Omental fat pad (tissue), 3 donors: ENCODE measurements at regions not wholly inside any gene's neighbourhood (a gene's known extent, or its start where the extent isn't known, plus 50 kb on each side); places are given as distances from the start of the nearest gene placed in this dataset.
"Not testable (repeated sequence)": the region's sequence is repeated elsewhere in the genome, so short reads cannot be mapped to it uniquely, and the experiment has no call there.

Experiments used
- ATAC-seq: fragments of 150-250 bp; one replicate; pipeline ENCODE4 v1.9.1; 2016; ENCODE audit warnings: mild to moderate bottlenecking, moderate library complexity; ENCODE audit not compliant: low FRiP score
- DNase-seq: peaks from one replicate; pipeline ENCODE4 v3.0.0-alpha.2; 2019; ENCODE audit warnings: low spot score
- CTCF ChIP-seq, 3 donors: fragments of 450-650 bp; IDR thresholded peaks; one replicate each; pipeline ENCODE4 v1.5.1; 2016 to 2017; ENCODE audit warnings: antibody characterized with exemption in 3 of 3, mild to moderate bottlenecking in 3 of 3, moderate library complexity in 2 of 3

GRCh38 chr5:118467103-118467502 lies 521.2 kb downstream of the DTWD2 start:
- no peak for ATAC-seq
- no peak for DNase-seq

GRCh38 chr5:118466418-118466817 lies 521.9 kb downstream of the DTWD2 start:
- ATAC-seq (no peak), DNase-seq (no peak)
- TF ChIP-seq CTCF (IDR thresholded peaks at IDR 0.05) = no peak

More at GRCh38 chr5:118467103-118467502, 521.2 kb downstream of the DTWD2 start:
- TF ChIP-seq CTCF (IDR thresholded peaks at IDR 0.05) = no peak

GRCh38 chr5:118462276-118462675 lies 526.1 kb downstream of the DTWD2 start:
- not testable (repeated sequence) for DNase-seq, ATAC-seq

GRCh38 chr5:118461436-118461835 lies 526.9 kb downstream of the DTWD2 start:
- TF ChIP-seq CTCF (IDR thresholded peaks at IDR 0.05) = no peak
- ATAC-seq (no peak), DNase-seq (no peak)

- DNase-seq = no peak
- TF ChIP-seq CTCF (IDR thresholded peaks at IDR 0.05) = no peak
- ATAC-seq = no peak
Observed at GRCh38 chr5:118459490-118459889, 528.9 kb downstream of the DTWD2 start.

GRCh38 chr5:118456085-118456484 lies 532.3 kb downstream of the DTWD2 start:
- ATAC-seq = no peak
- no peak for TF ChIP-seq CTCF (IDR thresholded peaks at IDR 0.05)
- DNase-seq = no peak

- DNase-seq (no peak), ATAC-seq (no peak)
- TF ChIP-seq CTCF (IDR thresholded peaks at IDR 0.05) = no peak
Observed at GRCh38 chr5:118451697-118452247, 536.6 kb downstream of the DTWD2 start.
